ENCODE measurements at regions not wholly inside any gene's neighbourhood (a gene's known extent, or its start where the extent isn't known, plus 50 kb on each side); places are given as distances from the start of the nearest gene placed in this dataset.

GRCh38 chr22:46067159-46068111 is 82.9 kb upstream of the PPARA start:
- DNase-seq = no peak

- no peak for DNase-seq
Observed at GRCh38 chr22:46068181-46068592, 82.1 kb upstream of the PPARA start.

- DNase-seq = no peak
Observed at GRCh38 chr22:46068593-46069491, 81.5 kb upstream of the PPARA start.

DNA sequence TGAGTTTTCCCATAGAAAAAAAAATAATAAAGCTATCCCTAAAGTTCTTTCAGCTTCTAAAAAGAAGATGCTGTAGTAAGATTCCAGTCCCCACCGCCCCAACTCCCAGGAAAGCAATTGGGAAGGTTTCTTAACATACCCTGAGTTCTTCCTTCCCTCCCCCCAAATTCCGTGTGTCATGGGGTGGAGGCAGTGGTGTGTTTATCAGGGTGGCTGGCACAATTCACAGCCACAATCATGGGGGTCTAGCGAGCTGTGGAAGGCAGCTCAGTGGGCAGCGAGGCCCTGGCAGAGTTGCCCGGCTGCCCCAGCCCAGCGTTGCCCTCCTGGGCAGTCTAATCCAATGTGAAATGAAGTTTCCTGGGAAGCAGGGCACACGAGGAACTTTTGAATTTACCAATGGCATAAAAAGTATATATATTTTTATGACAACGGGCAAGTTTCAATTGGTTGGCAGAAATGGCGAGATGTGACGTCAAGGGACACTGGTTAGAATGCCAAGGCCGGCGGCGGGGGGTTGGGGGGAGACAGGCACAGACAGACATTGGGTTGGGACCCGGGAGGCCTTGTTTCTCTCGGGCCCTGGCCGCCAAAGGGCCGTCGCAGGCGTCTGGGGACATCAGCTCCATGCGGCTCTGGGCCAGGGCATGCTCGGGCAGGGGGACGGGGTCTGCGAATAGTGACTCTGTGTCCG is 80.7 kb upstream of the PPARA start:
- DNase-seq = peak; percentile 89

GRCh38 chr22:46070215-46070802 is 80.0 kb upstream of the PPARA start:
- no peak for DNase-seq

DNA sequence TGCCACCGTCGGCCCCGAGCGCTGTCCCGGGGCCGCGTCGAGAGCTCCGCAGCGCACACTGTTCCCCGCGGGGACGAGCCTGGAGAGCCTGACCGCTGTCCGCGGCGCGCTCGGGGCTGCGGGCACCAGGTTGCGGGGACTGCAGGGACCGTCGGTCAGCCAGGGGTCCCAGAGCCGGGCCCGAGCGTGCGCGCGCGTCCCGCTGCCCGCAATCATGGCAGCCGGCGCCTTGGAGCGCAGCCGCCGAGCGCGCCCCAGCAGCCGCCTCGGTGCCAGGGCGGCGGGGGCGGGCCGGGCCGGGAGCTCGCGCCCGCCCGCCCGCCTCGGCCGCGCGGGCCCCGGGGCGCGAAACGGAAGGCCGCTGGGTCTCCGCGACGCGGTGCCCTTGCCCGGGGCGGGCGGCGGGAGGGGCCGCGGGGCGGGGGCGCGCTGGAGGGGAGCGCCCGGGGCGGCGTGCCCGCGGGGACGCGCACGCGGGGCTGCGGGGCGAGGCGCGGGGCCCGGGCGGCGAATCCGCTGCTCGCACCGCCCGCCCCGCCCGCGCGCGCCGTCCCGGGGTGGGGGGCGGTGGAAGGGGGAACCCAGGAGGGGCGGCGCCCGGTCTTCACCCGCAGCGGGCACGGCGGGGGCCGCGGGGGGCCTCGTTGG is 79.4 kb upstream of the PPARA start:
- DNase-seq = no peak

GRCh38 chr22:46071451-46072109 is 78.7 kb upstream of the PPARA start:
- peak; percentile 72 for DNase-seq

- DNase-seq = no peak
Observed at GRCh38 chr22:46072110-46072881, 78.0 kb upstream of the PPARA start.

- DNase-seq = no peak
Observed at GRCh38 chr22:46072981-46073682, 77.2 kb upstream of the PPARA start.

DNA sequence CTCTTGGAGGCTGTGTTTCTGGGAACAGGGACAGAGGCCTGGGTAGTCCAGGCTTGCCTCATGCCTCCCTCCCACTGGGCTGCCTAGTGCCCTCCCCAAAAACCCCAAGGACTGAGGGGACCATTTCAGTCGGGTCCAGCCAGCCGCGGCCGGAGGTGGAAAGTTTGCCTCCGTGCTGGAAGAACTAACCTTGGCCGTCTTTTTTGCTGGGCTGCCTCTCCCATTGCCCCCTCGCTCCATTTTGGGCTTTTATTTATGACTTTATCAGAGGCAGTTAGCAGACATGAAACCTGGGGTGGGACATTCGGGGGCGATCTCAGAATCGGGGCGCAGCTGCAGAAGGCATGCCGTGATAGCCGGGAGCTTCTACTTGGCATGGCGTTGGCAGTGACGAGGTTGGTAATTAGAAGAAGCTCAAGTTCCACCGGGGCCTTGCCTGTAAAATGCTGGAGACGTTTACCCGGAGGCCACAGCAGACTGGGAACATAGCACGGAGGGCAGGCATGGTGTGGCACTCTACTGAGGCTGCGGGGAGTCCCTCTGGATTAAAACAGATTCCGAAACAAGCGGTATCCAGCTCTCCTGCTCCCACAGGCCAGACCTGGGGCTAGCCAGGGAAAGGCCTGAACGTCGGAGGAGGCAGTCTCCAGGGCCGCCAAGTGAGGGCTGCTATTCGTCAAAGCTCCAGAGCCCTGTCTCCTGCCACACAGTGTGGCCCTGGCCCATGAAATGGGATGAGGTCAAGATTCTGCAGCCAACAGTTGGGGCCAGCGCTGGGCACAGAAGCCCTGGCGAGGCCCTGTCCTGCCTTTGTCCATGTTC is 76.4 kb upstream of the PPARA start:
- DNase-seq = no peak

- no peak for DNase-seq
Observed at GRCh38 chr22:46074771-46075551, 75.4 kb upstream of the PPARA start.

DNA sequence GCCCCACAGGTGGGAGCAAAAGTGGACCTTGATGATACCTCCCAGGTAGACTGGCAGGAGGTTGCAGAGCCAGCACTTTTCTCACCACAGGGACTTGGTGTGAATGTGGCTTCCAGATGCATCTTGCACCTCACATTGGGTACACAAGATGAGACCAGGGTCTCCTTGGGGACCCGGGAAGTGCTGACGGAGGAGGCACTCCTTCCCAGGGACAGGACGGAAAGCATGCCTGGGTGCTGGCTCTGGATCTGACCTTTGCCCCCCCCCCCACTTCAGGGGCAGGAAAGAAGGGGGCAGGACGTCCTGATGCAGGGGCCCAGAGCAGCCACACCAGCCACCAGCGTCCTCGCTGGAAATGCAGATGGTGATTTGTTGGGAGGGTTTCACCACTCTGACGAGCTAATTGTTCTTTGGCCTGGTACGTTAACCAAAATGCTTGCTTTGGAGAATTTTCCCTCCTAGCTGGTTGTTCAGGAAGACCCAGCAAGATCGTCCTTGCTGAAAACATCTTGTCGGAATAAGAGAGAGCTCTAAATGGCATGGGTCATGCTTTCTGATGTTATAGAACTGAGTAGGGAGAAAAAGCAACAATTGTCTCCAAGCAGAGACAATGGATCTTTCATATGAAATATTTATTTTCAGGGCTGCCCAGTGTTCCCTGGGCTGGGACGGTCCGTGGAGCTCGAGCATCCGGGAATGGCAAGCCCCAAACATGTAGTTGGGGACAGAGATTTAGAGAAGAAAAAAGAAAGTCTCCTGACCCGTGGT is 74.4 kb upstream of the PPARA start:
- DNase-seq = no peak

DNA sequence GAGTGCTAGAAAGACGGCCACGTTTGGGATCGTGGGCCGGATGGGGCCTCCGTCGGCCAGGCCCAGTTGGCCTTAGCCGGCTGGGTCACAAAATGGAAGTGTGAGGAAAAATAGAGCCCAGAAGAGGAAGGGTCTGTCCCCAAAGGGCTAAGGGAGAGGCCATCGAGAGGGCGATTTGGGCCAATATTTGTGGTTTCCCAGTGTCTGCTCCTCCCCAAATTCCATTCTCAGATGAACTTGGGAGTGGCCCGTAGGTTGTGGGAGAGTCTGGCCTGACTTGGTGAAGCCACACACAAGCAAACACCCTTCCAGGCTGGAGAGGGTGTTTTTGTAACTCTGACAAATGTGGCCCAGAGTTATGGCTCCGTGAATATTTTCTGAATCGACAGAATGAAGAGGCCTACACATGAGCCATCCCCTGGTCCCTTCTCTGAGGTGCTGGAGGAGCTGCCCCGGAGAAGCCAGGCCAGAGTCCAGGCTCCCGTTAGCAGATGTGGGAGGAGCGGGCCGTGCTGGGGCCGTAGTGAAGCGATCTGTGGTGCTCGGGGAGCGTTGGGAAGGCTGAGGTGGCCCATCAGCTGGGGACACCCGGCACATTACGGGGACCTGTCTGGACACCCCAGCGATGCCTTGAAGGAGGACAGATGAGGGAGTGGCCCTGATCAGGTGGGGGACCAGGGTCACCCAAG is 73.5 kb upstream of the PPARA start:
- DNase-seq = no peak

DNA sequence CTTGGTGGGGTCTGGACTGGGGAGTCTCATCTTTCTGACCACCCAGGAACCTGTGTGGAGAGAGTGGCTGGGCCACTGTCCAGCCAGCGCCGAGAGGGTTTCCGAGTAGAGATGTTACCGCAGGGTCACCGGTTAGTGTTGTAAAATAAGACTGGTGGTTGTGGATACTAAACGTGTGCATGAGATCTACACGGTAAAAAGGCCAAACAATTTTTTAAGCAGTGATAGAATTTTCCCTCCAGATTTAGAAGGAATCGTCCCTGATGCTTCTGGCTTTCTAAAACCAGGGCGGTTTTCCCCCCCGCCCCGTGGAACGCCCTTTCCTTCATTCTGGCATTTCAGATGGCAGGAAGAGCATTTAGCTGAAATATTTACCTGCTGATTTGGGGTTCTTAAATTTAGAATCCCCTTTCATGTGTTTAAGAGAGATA is 72.6 kb upstream of the PPARA start:
- DNase-seq = no peak

DNA sequence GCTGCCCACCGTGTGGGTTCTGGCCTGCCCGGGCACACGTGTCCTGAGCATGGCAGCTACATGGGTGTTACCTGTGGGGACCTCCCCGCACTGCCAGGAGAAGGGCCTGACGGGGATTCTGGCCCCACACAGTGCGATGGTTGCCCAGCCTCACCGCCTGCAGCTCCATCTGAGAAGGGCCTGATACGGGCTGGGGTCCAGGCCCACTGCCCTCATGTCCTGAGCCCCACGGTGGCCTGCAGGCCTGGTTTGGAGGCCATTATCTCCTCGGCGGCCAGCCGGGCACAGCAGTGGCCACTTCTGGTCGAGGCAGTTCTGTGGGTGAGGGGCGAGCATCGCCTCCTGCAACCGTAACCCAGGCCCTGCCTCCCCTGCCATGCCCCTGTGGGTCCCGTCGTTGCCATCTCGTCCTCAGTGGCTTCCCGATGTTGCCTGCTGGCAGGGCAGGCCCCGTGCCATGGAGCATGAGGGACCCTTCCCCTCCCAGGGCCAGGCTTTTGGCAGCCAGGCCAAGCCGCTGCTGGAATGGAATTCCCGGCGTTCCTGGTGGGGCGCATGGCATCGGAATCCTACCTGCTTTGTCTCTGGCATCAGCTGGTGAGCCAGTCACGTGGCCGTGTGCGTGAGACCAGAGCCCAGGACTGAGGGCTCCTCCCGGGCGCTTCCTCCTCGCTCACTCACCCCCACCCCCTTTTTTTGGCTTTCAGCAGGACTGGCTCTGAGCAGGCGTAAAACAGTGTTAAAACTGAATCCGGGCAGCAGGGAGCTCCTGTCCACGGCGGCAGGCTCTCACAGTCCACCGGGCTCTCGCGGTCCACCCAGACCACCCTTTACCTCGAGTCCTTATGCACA is 71.9 kb upstream of the PPARA start:
- no peak for DNase-seq
